GM18873 (cell line): ENCODE measurements at regions not wholly inside any gene's neighbourhood (a gene's known extent, or its start where the extent isn't known, plus 50 kb on each side); places are given as distances from the start of the nearest gene placed in this dataset.

Experiments
- ATAC-seq: cut with Tn5 transposase; IDR thresholded peaks from one replicate; pipeline ENCODE4 v1.9.1; 2021; ENCODE audit warnings: mild to moderate bottlenecking, moderate library complexity, moderate number of reproducible peaks; ENCODE audit not compliant: unreplicated experiment, low FRiP score

DNA sequence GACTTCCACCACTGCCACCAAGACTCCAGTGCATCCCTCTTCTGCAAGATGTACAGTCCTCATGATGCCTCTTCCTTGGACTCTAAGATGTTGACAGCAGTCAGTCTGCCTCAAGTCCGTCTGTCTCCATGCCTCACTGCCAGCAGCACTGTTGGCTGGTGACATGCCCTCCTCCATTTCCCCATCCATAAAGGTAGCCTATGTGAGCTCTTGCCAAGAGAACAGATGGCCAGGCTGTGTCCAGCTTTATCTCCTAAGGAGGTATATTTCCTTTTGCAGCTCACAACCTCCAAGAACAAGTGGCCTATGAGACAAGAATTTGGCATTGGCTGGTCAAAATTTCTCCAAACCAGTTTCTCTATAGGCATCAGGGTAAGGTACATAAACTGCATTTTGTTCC lies 149.3 kb upstream of the HNRNPA3 start:
- ATAC-seq, result no peak

GRCh38 chr2:177064422-177064821 lies 148.2 kb upstream of the HNRNPA3 start:
- ATAC-seq, result no peak

GRCh38 chr2:177068967-177069366 lies 143.6 kb upstream of the HNRNPA3 start:
- ATAC-seq, result no peak

GRCh38 chr2:177072090-177072489 lies 140.5 kb upstream of the HNRNPA3 start:
- ATAC-seq, result no peak

DNA sequence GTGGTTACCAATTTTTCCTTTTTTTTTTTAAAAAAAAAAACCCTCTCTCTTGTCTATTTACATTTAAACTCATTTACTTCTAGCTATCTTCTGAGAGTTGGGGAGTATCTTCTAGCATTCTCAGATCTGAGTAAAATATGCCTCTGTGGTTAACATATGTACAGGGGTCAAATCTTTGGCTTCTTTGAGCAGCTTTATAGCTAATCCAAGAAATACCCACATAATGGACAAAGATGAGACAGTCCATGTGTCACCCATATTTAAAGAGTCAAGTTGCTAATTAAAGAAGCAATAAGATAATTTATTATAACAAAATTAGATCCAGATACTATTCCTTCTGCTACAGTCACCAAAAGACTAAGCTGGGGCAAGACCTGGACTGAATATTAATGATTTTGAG lies 139.0 kb upstream of the HNRNPA3 start:
- no peak for ATAC-seq

DNA sequence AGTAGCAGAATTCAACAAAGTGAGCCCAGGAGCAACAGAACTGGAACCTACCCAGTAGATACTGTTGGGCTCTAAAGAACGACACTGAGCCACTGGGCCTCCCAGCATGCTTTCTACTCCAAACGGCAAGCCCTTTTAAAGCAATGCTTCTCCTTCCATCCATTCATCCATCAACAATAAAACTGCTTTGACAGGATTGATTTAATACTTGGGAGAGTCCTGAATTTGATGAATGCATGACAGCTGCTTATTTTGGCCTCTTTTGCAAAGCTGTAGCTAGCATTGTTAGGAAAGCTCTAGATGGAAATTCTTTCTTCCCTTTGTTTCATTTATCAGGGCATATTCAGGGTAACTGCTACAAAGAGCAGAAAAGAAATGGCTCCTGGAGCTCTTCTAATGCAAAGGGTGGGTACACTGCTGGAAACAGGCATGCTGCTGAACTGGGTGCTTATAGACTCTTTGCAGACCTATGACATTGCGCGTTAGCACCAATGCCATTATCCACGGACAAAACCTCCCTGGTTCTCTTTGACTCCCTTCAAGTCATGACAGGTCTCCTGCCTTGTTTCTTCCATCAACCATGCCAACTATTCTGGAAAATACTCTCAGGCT lies 138.4 kb upstream of the HNRNPA3 start:
- ATAC-seq, result no peak

DNA sequence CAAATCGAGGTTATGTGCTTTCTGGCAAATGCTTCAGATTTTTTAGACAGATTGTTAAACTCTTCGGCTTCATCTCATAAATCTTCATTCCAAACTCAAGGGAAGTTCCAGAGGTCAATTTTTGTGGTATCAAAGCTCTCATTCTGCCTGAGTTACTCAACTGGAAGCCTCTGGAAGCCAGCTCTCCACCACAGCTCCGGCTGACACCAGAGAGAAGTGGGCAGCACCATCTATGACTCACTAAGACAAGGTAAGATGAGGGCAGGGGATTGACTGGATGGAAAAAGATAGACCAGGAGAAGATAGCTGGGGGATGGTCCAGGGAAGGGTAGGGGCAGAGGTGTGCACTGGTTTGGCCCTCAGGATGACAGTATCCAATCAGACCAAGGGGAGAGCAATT lies 137.3 kb upstream of the HNRNPA3 start:
- ATAC-seq, result no peak

GRCh38 chr2:177076636-177077179 lies 135.9 kb upstream of the HNRNPA3 start:
- ATAC-seq, result no peak

DNA sequence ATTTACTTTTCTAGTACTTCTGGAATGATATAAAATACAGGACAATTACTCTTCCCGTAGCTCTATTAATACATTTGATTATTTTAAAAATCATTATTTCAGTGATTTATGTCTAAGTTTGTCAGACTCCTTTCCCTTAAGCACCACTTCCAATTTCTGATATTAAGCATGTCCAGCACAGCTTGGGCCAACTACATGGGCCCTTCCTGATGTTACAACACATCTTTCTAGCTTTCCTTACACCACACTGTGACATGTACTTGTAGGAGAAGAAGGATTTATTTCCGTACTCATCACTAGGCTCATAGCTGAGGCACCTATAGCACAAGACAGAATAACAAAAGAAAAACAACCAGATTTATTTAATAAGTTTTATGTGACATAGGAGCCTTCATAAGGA lies 134.8 kb upstream of the HNRNPA3 start:
- ATAC-seq, result no peak

DNA sequence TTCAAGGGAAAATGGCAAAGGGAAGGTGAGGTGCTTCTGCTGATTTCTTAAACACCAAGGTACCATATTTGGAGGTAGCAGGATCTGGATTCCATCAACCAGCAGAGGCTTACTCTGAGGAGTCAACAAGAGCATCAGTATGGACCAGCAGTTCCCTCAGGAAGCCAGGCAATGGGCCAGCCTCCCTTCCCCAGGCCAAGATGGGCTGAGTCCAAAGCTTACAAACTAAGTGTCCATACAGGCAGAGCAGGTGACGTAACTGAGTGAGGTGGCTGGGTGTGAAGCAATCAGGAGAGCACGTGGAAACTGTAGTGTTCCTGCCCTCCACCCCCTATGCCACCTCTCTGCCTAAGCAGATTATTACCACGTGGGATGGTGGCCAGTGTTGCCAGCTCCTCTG lies 134.2 kb upstream of the HNRNPA3 start:
- ATAC-seq, result no peak

DNA sequence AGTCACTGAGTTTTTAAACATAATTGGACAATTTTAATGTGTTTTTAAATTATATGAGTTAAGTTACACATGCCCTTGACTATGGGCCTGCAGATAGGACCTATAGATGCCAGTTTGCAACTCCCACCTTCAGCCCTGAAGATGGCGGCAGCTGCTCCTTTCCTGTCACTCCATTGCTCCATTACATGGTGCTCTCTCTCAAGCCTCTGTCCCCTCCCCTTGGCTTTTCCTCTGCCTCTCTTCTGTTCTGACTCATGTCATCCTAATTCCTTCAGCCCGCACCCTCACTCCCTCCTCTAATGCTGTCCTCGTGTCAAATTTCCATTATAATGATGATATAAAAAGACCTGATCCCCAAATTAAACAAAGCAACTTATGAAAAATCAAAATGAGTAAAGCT lies 133.7 kb upstream of the HNRNPA3 start:
- ATAC-seq, result no peak

- ATAC-seq, result no peak
These were observed 131.8 kb upstream of the HNRNPA3 start for GRCh38 chr2:177080746-177081284.

GRCh38 chr2:177084607-177085006 lies 128.0 kb upstream of the HNRNPA3 start:
- ATAC-seq, result no peak

DNA sequence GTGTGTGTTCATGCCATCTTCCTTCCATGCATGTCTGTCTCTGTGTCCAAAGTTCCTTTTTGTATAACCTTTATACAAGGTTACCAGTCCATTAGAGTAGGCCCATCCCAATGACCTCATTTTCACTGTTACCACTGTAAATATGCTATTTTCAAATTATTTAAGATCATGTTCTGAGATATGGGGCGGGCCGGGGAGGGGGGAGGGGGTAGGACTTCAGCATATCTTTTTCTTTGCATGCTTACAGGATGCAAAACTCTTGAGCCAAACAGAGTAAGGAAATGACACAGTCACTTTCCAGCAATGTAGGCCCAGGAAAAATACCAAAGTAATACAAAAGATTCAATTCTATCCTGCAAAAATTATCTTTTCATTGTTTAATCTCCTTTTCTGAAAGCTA lies 124.1 kb upstream of the HNRNPA3 start:
- ATAC-seq, result no peak

DNA sequence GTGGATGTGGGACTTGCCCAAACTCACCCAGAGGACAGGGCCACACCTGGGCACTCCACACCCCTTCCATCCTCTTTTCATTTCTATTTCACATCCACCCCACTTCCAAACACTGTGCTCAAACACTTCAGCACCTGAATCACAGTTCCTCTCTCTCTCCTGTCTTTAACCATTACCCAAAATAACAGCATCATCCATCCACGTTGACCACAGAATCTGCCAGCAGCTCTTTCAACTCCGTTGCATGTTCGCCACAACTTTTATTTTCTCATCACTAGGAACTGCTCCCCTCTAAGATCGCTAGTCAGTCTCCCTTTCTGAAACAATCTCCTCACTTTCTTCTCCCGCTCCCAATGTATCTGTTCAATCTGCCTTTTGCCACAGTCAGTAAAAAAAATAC lies 121.6 kb upstream of the HNRNPA3 start:
- ATAC-seq, result no peak

DNA sequence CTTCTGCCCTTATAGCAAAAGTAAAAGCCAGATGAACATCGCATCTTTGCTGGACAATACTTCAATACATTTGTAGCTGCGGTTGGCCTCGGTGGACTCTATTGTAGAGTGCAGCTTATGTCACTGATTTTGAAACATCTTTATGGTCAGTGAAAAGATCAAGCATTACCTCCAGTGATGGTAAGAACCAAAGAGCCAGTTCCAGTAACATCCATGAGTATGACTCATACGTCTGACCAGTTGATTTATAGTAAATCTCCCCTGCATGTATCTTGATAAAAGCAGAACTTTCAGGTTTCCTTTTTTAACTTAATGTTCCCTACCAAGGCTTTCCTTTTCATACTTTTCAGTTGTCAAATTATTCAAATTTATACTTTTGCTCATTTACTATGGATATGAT lies 119.2 kb upstream of the HNRNPA3 start:
- no peak for ATAC-seq

- no peak for ATAC-seq
These were observed 114.5 kb upstream of the HNRNPA3 start for GRCh38 chr2:177098001-177098613.

DNA sequence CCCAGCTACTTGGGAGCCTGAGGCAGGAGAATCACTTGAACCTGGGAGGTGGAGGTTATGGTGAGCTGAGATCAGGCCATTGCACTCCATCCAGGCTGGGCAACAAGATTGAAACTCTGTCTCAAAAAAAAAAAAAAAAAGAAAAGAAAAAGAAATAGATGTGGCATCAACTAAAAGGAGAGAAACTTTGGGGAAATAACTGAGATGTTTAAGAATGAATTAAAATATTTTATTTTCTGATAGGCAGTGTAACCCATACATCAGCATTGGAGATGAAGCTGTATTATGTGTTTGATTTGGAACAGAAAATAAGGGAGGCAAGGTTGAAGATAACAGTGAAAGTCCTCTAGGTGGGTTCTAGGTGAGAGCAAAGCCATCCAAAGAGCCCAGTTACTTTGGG lies 110.7 kb upstream of the HNRNPA3 start:
- ATAC-seq, result no peak

GRCh38 chr2:177106212-177106611 lies 106.4 kb upstream of the HNRNPA3 start:
- ATAC-seq, result no peak

GRCh38 chr2:177108890-177109289 lies 103.7 kb upstream of the HNRNPA3 start:
- ATAC-seq, result no peak

GRCh38 chr2:177114712-177115111 lies 97.9 kb upstream of the HNRNPA3 start:
- no peak for ATAC-seq

DNA sequence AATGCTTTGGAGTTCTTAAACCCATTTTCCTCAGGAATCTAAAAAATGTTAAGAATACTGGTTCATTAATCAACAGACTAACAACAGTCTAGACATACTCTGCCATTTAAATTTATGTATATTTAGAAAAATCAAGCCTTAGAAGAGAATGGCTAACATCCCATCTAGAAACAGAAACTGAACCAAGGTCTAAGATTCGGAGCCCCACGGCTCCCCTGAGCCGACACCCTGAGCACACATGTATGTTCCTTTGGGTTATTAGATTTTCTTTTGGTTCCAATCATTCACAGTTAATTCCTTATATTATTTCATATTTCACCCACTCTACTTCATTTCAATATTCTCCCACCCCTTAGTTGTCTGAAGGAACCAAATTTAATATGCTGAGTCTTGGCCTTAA lies 94.8 kb upstream of the HNRNPA3 start:
- ATAC-seq, result no peak
